H1 (cell line): ENCODE measurements at regions not wholly inside any gene's neighbourhood (a gene's known extent, or its start where the extent isn't known, plus 50 kb on each side); places are given as distances from the start of the nearest gene placed in this dataset.

Experiments
- CTCF ChIA-PET: fragments of 300-600 bp; sonication (Branson Sonifier 250); formaldehyde crosslinking; loops from one replicate; lab custom pipeline; 2021; ENCODE audit not compliant: partially characterized antibody; lab: Charles Lee
- POLR2A ChIA-PET: fragments of 300-600 bp; sonication (Branson Sonifier 250); formaldehyde crosslinking; loops from one replicate; lab custom pipeline; 2021; ENCODE audit warnings: inconsistent platforms; ENCODE audit not compliant: partially characterized antibody; lab: Charles Lee
- DNase-seq, 2 experiments: peaks; one replicate each; pipeline versions ENCODE4 v3.0.0 to v3.0.0-alpha.2; 2010 to 2022; ENCODE audit warnings: low spot score in 2 of 2, low read depth in 1 of 2, mixed read lengths in 1 of 2
- FAIRE-seq: peaks from 2 replicates; lab custom pipeline; 2011; peaks lifted over from hg19 to GRCh38; lab: Jason Lieb, UNC
- H2AFZ ChIP-seq: 2 replicates; pipeline ENCODE4 v1.8.1; 2012; ENCODE audit warnings: low read length, inconsistent platforms
- H2AK5ac ChIP-seq: 2 replicates; pipeline ENCODE4 v1.6.1; 2013; ENCODE audit warnings: low read depth, low read length
- H2BK120ac ChIP-seq: replicated peaks from 2 replicates; pipeline ENCODE3; 2013; ENCODE audit warnings: low read depth, low read length, inconsistent platforms
- H2BK12ac ChIP-seq: 2 replicates; pipeline ENCODE4 v1.6.1; 2013; ENCODE audit warnings: low read depth, low read length
- H2BK15ac ChIP-seq: 2 replicates; pipeline ENCODE4 v1.6.1; 2013; ENCODE audit warnings: low read length
- H2BK20ac ChIP-seq: 2 replicates; pipeline ENCODE4 v1.6.1; 2013; ENCODE audit warnings: low read length
- H2BK5ac ChIP-seq: 2 replicates; pipeline ENCODE4 v1.6.1; 2013; ENCODE audit warnings: low read depth, low read length
- H3K14ac ChIP-seq: 2 replicates; pipeline ENCODE4 v1.6.1; 2013; ENCODE audit warnings: inconsistent platforms; ENCODE audit not compliant: insufficient read length
- H3K18ac ChIP-seq: 2 replicates; pipeline ENCODE4 v1.6.1; 2013; ENCODE audit warnings: low read length; ENCODE audit errors: extremely low read depth
- H3K23ac ChIP-seq: 2 replicates; pipeline ENCODE4 v1.6.1; 2013; ENCODE audit warnings: inconsistent platforms; ENCODE audit not compliant: insufficient read length
- H3K23me2 ChIP-seq: 2 replicates; pipeline ENCODE4 v1.6.1; 2013; ENCODE audit warnings: low read depth, low read length
- H3K27ac ChIP-seq: 2 replicates; pipeline ENCODE4 v1.6.1; 2011; ENCODE audit warnings: low read depth, low read length, inconsistent platforms
- H3K27me3 ChIP-seq, 4 experiments: replicated peaks in 1 of 4; 1 replicate in 1 of 4; 2 replicates in 3 of 4; pipeline versions ENCODE4 v1.6.1 to v1.8.1; 2011 to 2013; ENCODE audit warnings: low read length in 3 of 4, mild to moderate bottlenecking in 3 of 4, inconsistent platforms in 2 of 4, mixed read lengths in 2 of 4, moderate library complexity in 1 of 4; ENCODE audit not compliant: control insufficient read depth in 3 of 4, insufficient read depth in 3 of 4; ENCODE audit errors: extremely low read depth in 1 of 4
- H3K36me3 ChIP-seq, 4 experiments: 2 replicates each; pipeline versions ENCODE4 v1.6.1 to v1.8.1; 2011 to 2013; ENCODE audit warnings: mild to moderate bottlenecking in 4 of 4, low read length in 3 of 4, moderate library complexity in 2 of 4, control low read depth in 1 of 4, inconsistent platforms in 1 of 4; ENCODE audit not compliant: insufficient read depth in 4 of 4, control insufficient read depth in 2 of 4
- H3K4ac ChIP-seq: replicated peaks from 2 replicates; pipeline ENCODE3; 2013; ENCODE audit warnings: low read length, low read depth, mixed read lengths, inconsistent platforms; ENCODE audit not compliant: insufficient read length
- H3K4me1 ChIP-seq, 4 experiments: replicated peaks in 1 of 4; 1 replicate in 1 of 4; 2 replicates in 3 of 4; pipeline versions ENCODE4 v1.6.1 to v1.8.1; 2011 to 2013; ENCODE audit warnings: low read length in 3 of 4, inconsistent platforms in 2 of 4, mixed read lengths in 1 of 4; ENCODE audit not compliant: insufficient read depth in 4 of 4, control insufficient read depth in 3 of 4
- H3K4me2 ChIP-seq, 2 experiments: 2 replicates each; pipeline versions ENCODE4 v1.6.1 to v1.8.1; 2011 to 2013; ENCODE audit warnings: low read depth in 2 of 2, low read length in 2 of 2, control low read depth in 1 of 2, inconsistent platforms in 1 of 2, mild to moderate bottlenecking in 1 of 2; ENCODE audit not compliant: insufficient read depth in 1 of 2
- H3K4me3 ChIP-seq, 4 experiments: fragments of 200-600, 300-600 bp in 1 of 4; sonication (generic), shearing (Covaris generic), sonication (Bioruptor Twin) in 1 of 4; 2 replicates each; pipeline versions ENCODE4 v1.5.1 to v1.8.1; 2011 to 2016; ENCODE audit warnings: low read length in 4 of 4, low read depth in 3 of 4, control low read depth in 2 of 4, inconsistent platforms in 2 of 4, mild to moderate bottlenecking in 2 of 4, mixed read lengths in 1 of 4, moderate library complexity in 1 of 4; ENCODE audit not compliant: insufficient read depth in 2 of 4; ENCODE audit errors: extremely low read depth in 1 of 4
- H3K56ac ChIP-seq: replicated peaks from 2 replicates; pipeline ENCODE3; 2013; ENCODE audit warnings: low read depth, mild to moderate bottlenecking, mixed read lengths, low read length, inconsistent platforms; ENCODE audit not compliant: insufficient read length
- H3K79me1 ChIP-seq: 2 replicates; pipeline ENCODE4 v1.6.1; 2013; ENCODE audit warnings: low read depth, low read length, control low read depth
- H3K79me2 ChIP-seq, 2 experiments: 2 replicates each; pipeline versions ENCODE4 v1.6.1 to v1.8.1; 2012 to 2013; ENCODE audit warnings: low read length in 2 of 2, mild to moderate bottlenecking in 2 of 2, inconsistent platforms in 1 of 2; ENCODE audit not compliant: insufficient read depth in 2 of 2, control insufficient read depth in 1 of 2
- H3K9ac ChIP-seq, 4 experiments: replicated peaks in 1 of 4; 1 replicate in 1 of 4; 2 replicates in 3 of 4; pipeline versions ENCODE4 v1.6.1 to v1.8.1; 2011 to 2013; ENCODE audit warnings: low read depth in 3 of 4, low read length in 3 of 4, control low read depth in 2 of 4, mild to moderate bottlenecking in 2 of 4, moderate library complexity in 2 of 4, inconsistent platforms in 1 of 4; ENCODE audit errors: extremely low read depth in 1 of 4
- H3K9me3 ChIP-seq, 2 experiments: 2 replicates each; pipeline versions ENCODE4 v1.6.1 to v1.8.1; 2012 to 2013; ENCODE audit warnings: mild to moderate bottlenecking in 2 of 2, moderate library complexity in 2 of 2, control low read depth in 1 of 2, inconsistent platforms in 1 of 2, low read depth in 1 of 2, low read length in 1 of 2, mixed read lengths in 1 of 2; ENCODE audit not compliant: insufficient read depth in 2 of 2
- H4K20me1 ChIP-seq, 2 experiments: replicated peaks in 1 of 2; 2 replicates each; pipeline versions ENCODE3 to v1.8.1; 2011 to 2013; ENCODE audit warnings: inconsistent platforms in 2 of 2, low read length in 2 of 2, mild to moderate bottlenecking in 1 of 2; ENCODE audit not compliant: insufficient read depth in 2 of 2, control insufficient read depth in 1 of 2
- H4K5ac ChIP-seq: 2 replicates; pipeline ENCODE4 v1.6.1; 2013; ENCODE audit warnings: low read length, low read depth, mixed read lengths, inconsistent platforms; ENCODE audit not compliant: insufficient read length
- H4K8ac ChIP-seq: 2 replicates; pipeline ENCODE4 v1.8.0; 2013; ENCODE audit warnings: mild to moderate bottlenecking, moderate library complexity, low read length, inconsistent platforms; ENCODE audit not compliant: insufficient read depth; ENCODE audit errors: extremely low read depth
- H4K91ac ChIP-seq: replicated peaks from 2 replicates; pipeline ENCODE3; 2013; ENCODE audit warnings: low read length, mixed read lengths, inconsistent platforms; ENCODE audit not compliant: insufficient read length
- CHD1 ChIP-seq: IDR thresholded peaks from 2 replicates; pipeline ENCODE4 v1.6.1; 2012; ENCODE audit warnings: low read depth, low read length, improper control_type of control experiment
- GABPA ChIP-seq: IDR thresholded peaks from 2 replicates; pipeline ENCODE4 v1.6.1; 2011; ENCODE audit warnings: mild to moderate bottlenecking, low read length, moderate library complexity, borderline replicate concordance; ENCODE audit not compliant: insufficient read depth
- SIX5 ChIP-seq: IDR thresholded peaks from 2 replicates; pipeline ENCODE4 v1.6.1; 2011; ENCODE audit warnings: mild to moderate bottlenecking, low read depth, low read length
- TCF12 ChIP-seq: IDR thresholded peaks from 2 replicates; pipeline ENCODE4 v1.6.1; 2011; ENCODE audit warnings: low read depth, mild to moderate bottlenecking, low read length
- ZNF274 ChIP-seq: IDR thresholded peaks from 2 replicates; pipeline ENCODE4 v1.7.0; 2012; ENCODE audit warnings: low read length, borderline replicate concordance; ENCODE audit errors: extremely low read depth
- WGBS, 2 experiments: shearing (Covaris generic) in 1 of 2; methylation state at CpG; one replicate each; pipeline versions ENCODE4 v1.1.6 to v1.1.7; 2013 to 2015; ENCODE audit warnings: low lambda C conversion rate in 2 of 2, mixed read lengths in 2 of 2, inconsistent platforms in 1 of 2, low coverage in 1 of 2, missing lambda C conversion rate in 1 of 2; ENCODE audit not compliant: insufficient replicate concordance in 2 of 2, insufficient coverage in 1 of 2, insufficient read length in 1 of 2; ENCODE audit errors: extremely low coverage in 1 of 2, missing lambda C conversion rate in 1 of 2; 5-methylcytosine and 5-hydroxymethylcytosine counted together

GRCh38 chr5:159667286-159667685 is 249.0 kb upstream of the ADRA1B start:
- Histone ChIP-seq H3K4ac (no peak overlapping the region), H3K27ac (no peak overlapping the region), H3K4me2 (no peak overlapping the region), H2BK12ac (no peak overlapping the region), H3K9me3 (peaks cover 0 to under 1% of the 10 kb centered on the region in 2 experiments; a peak in 1 of 4 replicates), H3K36me3 (no peaks in the 10 kb centered on the region), H4K8ac (no peak overlapping the region; the same call in 1 of the 2 replicates), H2AFZ (peak overlapping the region; percentile 70; the same call in 1 of the 2 replicates), H3K23ac (no peak overlapping the region), H3K79me2 (no peaks in the 10 kb centered on the region), H4K91ac (no peak overlapping the region), H4K20me1 (no peaks in the 10 kb centered on the region), H3K79me1 (no peaks in the 10 kb centered on the region), H3K9ac (no peak overlapping the region), H3K27me3 (no peaks in the 10 kb centered on the region), H2AK5ac (no peak overlapping the region), H2BK15ac (0 out of 2 replicates have a peak overlapping the region, but pooled peaks have one; percentile 8), H2BK120ac (no peak overlapping the region), H2BK20ac (no peak overlapping the region), H3K4me1 (no peaks in the 10 kb centered on the region), H3K23me2 (no peaks in the 10 kb centered on the region), H2BK5ac (no peak overlapping the region), H3K14ac (no peak overlapping the region), H4K5ac (no peak overlapping the region), H3K4me3 (no peak overlapping the region), H3K18ac (no peak overlapping the region), H3K56ac (no peak overlapping the region)
- no peak for FAIRE-seq
- WGBS, 2 experiments, result 81% methylated on average over 2 of the region's 2 CpGs; no CpG with 5 or more reads in 1 of the 2 experiments
- no peak for TF ChIP-seq TCF12
- TF ChIP-seq ZNF274, result no peak
- no peak for TF ChIP-seq GABPA
- TF ChIP-seq SIX5, result no peak
- no peak for TF ChIP-seq CHD1
- CTCF ChIA-PET, result interaction anchor here (1.3 to 1.5 kb wide), 2 partner anchors 95 to 107 kb away, joined by 4 read pairs; no protein-coding TSS in a partner anchor
- DNase-seq, result no peak
- POLR2A ChIA-PET, result no interaction called here
